ENCODE measurements at regions not wholly inside any gene's neighbourhood (a gene's known extent, or its start where the extent isn't known, plus 50 kb on each side); places are given as distances from the start of the nearest gene placed in this dataset.

GRCh38 chr7:81383846-81384245 lies 386.0 kb downstream of the HGF start:
- TF ChIP-seq POLR2A (IDR thresholded peaks at IDR 0.05; ENCODE audit: low read depth, low read length) (no peak), SPI1 (IDR thresholded peaks at IDR 0.05; ENCODE audit: low read depth, low read length) (no peak), POLR2AphosphoS5 (IDR thresholded peaks at IDR 0.05; ENCODE audit: low read depth, low read length) (no peak), PAX5 (IDR thresholded peaks at IDR 0.05; ENCODE audit: insufficient read depth, low read length, severe bottlenecking) (no peak), TAF1 (IDR thresholded peaks at IDR 0.05; ENCODE audit: low read depth, low read length) (no peak)
